ENCODE measurements at regions not wholly inside any gene's neighbourhood (a gene's known extent, or its start where the extent isn't known, plus 50 kb on each side); places are given as distances from the start of the nearest gene placed in this dataset.

- Histone ChIP-seq H4K20me1 (replicated peaks; ENCODE audit: control insufficient read depth, extremely low read depth, insufficient read depth, low read length) (no peaks in the 10 kb centered on the region), H3K9me1 (replicated peaks; ENCODE audit: control insufficient read depth, extremely low read depth, insufficient read depth, low read length) (no peaks in the 10 kb centered on the region), H3K9ac (replicated peaks; ENCODE audit: extremely low read depth, insufficient read depth, low read length) (no peak overlapping the region), H3K4me3 (replicated peaks in 1 of 3; ENCODE audit: insufficient read depth in 1 of 3, low read depth in 1 of 3, low read length in 3 of 3) (no peak overlapping the region), H3K27ac (ENCODE audit: insufficient read depth, low read depth, low read length) (no peak overlapping the region), H3K79me2 (ENCODE audit: control insufficient read depth, insufficient read depth, low read length) (no peaks in the 10 kb centered on the region), H3K4me1 (ENCODE audit: control insufficient read depth, extremely low read depth, insufficient read depth, low read length) (no peaks in the 10 kb centered on the region), H3K9me3 (replicated peaks; ENCODE audit: control insufficient read depth, insufficient read depth, low read length) (peaks cover 1% of the 10 kb centered on the region), H3K27me3 (ENCODE audit: control insufficient read depth in 2 of 2, insufficient read depth in 2 of 2, low read length in 2 of 2) (no peaks in the 10 kb centered on the region), H3K36me3 (ENCODE audit: control insufficient read depth in 2 of 2, extremely low read depth in 1 of 2, insufficient read depth in 2 of 2, low read length in 2 of 2) (no peaks in the 10 kb centered on the region), H3K4me2 (ENCODE audit: insufficient read depth, low read length) (no peak overlapping the region), H2AFZ (ENCODE audit: low read depth, low read length) (no peak overlapping the region)
- intact Hi-C loops (cut with micrococcal nuclease), result no loop called here
- dilution Hi-C loops (cut with MboI; ENCODE audit: extremely low pct_ligation_motif_present, low sequenced_read_pairs), result no loop called here
- no peak for DNase-seq (ENCODE audit: low read depth, low spot score)
- POLR2A ChIA-PET, result no interaction called here
- no peak for FAIRE-seq
- CTCF ChIA-PET, result no interaction called here
- no TSS peak for BruUV-seq (replicated peaks)
- TF ChIP-seq GATA2 (IDR thresholded peaks at IDR 0.05; ENCODE audit: insufficient read depth, insufficient read length, low read depth, low read length) (no peak), POLR2A (IDR thresholded peaks at IDR 0.05; ENCODE audit: low read depth, low read length) (no peak), CTCF (IDR thresholded peaks at IDR 0.05; ENCODE audit: extremely low read depth in 1 of 2, insufficient read depth in 1 of 2, low read depth in 1 of 2, low read length in 2 of 2) (no peak), MAX (IDR thresholded peaks at IDR 0.05; ENCODE audit: insufficient read depth, insufficient read length) (no peak), MYC (IDR thresholded peaks at IDR 0.05; ENCODE audit: low read depth, low read length) (no peak), EZH2 (IDR thresholded peaks at IDR 0.05; ENCODE audit: borderline replicate concordance, low read depth, low read length, severe bottlenecking) (no peak), FOS (IDR thresholded peaks at IDR 0.05; ENCODE audit: borderline replicate concordance, insufficient read depth, low read length) (no peak), POLR2AphosphoS5 (IDR thresholded peaks at IDR 0.05; ENCODE audit: insufficient read depth, low read depth, low read length) (no peak), JUN (IDR thresholded peaks at IDR 0.05; ENCODE audit: borderline replicate concordance, insufficient read depth, insufficient read length, low read depth) (no peak)
Observed at GRCh38 chr6:115004982-115005381, 662.2 kb upstream of the HS3ST5 start.
